Ishikawa (cell line): ENCODE measurements at regions not wholly inside any gene's neighbourhood (a gene's known extent, or its start where the extent isn't known, plus 50 kb on each side); places are given as distances from the start of the nearest gene placed in this dataset.

Experiments used
- MAX ChIP-seq: IDR thresholded peaks from 2 replicates; pipeline ENCODE4 v1.6.1; 2012
- NFIC ChIP-seq: IDR thresholded peaks from 2 replicates; pipeline ENCODE4 v1.6.1; 2012
- REST ChIP-seq: IDR thresholded peaks from 2 replicates; pipeline ENCODE4 v1.6.1; 2012; ENCODE audit warnings: low read depth, mild to moderate bottlenecking

- TF ChIP-seq NFIC (no peak), REST (no peak), MAX (no peak)
These were observed 112.0 kb downstream of the NPTX2 start for GRCh38 chr7:98729121-98729520.
